SU-DHL-6 (cell line): ENCODE measurements at regions not wholly inside any gene's neighbourhood (a gene's known extent, or its start where the extent isn't known, plus 50 kb on each side); places are given as distances from the start of the nearest gene placed in this dataset.

ENCODE experiments used
- H2AFZ ChIP-seq: fragments of 200-600 bp; sonication (generic); 2 replicates; pipeline ENCODE4 v1.6.1; 2014; ENCODE audit warnings: low read depth, mild to moderate bottlenecking, moderate library complexity, mixed read lengths, antibody characterized with exemption, low read length; ENCODE audit not compliant: severe bottlenecking
- H3F3A ChIP-seq: fragments of 200-600 bp; shearing (Covaris generic); 2 replicates; pipeline ENCODE4 v1.6.0; 2016; ENCODE audit warnings: antibody characterized with exemption, mild to moderate bottlenecking; ENCODE audit not compliant: insufficient read depth
- H3K27ac ChIP-seq: fragments of 200-600 bp; sonication (generic); 2 replicates; pipeline ENCODE4 v1.5.1; 2016; ENCODE audit warnings: low read depth, mild to moderate bottlenecking, low read length, moderate library complexity, mixed read lengths
- H3K27me3 ChIP-seq: fragments of 200-600 bp; sonication (generic), shearing (Covaris generic); 2 replicates; pipeline ENCODE4 v1.6.0; 2014; ENCODE audit warnings: mild to moderate bottlenecking, low read length
- H3K36me3 ChIP-seq: fragments of 200-600 bp; sonication (generic); 2 replicates; pipeline ENCODE4 v1.6.1; 2014; ENCODE audit warnings: mild to moderate bottlenecking, low read length, mixed read lengths
- H3K4me2 ChIP-seq: fragments of 300-600, 200-600 bp; shearing (Covaris generic), sonication (generic); 2 replicates; pipeline ENCODE4 v1.6.0; 2014; ENCODE audit warnings: low read length, low read depth, mild to moderate bottlenecking; ENCODE audit not compliant: poor library complexity, severe bottlenecking
- H3K4me3 ChIP-seq: fragments of 200-600 bp; sonication (generic); 2 replicates; pipeline ENCODE4 v1.5.1; 2014; ENCODE audit warnings: antibody characterized with exemption, low read length, mild to moderate bottlenecking, mixed read lengths; ENCODE audit not compliant: insufficient read depth, poor library complexity, severe bottlenecking
- H3K79me2 ChIP-seq: fragments of 200-600 bp; sonication (generic); 2 replicates; pipeline ENCODE4 v1.6.1; 2014; ENCODE audit warnings: mild to moderate bottlenecking, low read length, moderate library complexity; ENCODE audit not compliant: insufficient read depth
- H3K9ac ChIP-seq: fragments of 200-600 bp; sonication (generic); 2 replicates; pipeline ENCODE4 v1.7.0; 2014; ENCODE audit warnings: mild to moderate bottlenecking, low read length
- H3K9me2 ChIP-seq: fragments of 200-600 bp; sonication (generic); replicated peaks from 2 replicates; pipeline ENCODE4 v1.6.1; 2014; ENCODE audit warnings: low read length; ENCODE audit not compliant: insufficient read depth
- H3K9me3 ChIP-seq: fragments of 200-600 bp; sonication (generic); 2 replicates; pipeline ENCODE4 v1.6.1; 2014; ENCODE audit warnings: low read length, mixed read lengths; ENCODE audit not compliant: insufficient read depth
- H4K20me1 ChIP-seq: fragments of 200-600 bp; sonication (generic); 2 replicates; pipeline ENCODE4 v1.6.1; 2014; ENCODE audit warnings: low read depth, mild to moderate bottlenecking, antibody characterized with exemption, low read length, moderate library complexity, mixed read lengths
- CTCF ChIP-seq: fragments of 200-600 bp; sonication (generic); IDR thresholded peaks from one replicate; pipeline ENCODE4 v1.5.1; 2017; ENCODE audit warnings: antibody characterized with exemption, mild to moderate bottlenecking, low read length, moderate library complexity; ENCODE audit not compliant: insufficient read depth, poor library complexity, severe bottlenecking
- EZH2phosphoT487 ChIP-seq: fragments of 200-600 bp; sonication (generic), shearing (Covaris generic); conservative IDR thresholded peaks from 2 replicates; pipeline ENCODE4 v1.6.1; 2018; ENCODE audit warnings: mild to moderate bottlenecking, antibody characterized with exemption, low read length, moderate library complexity, mixed read lengths

- H3K27ac ChIP-seq, result no peak overlapping the region
- H3K9ac ChIP-seq, result no peak overlapping the region
- no peak for TF ChIP-seq CTCF
- TF ChIP-seq EZH2phosphoT487, result no peak
- H3K4me2 ChIP-seq, result no peak overlapping the region
- no peaks in the 10 kb centered on the region for H3K36me3 ChIP-seq
- no peaks in the 10 kb centered on the region for H3F3A ChIP-seq
- no peaks in the 10 kb centered on the region for H3K9me3 ChIP-seq
- no peaks in the 10 kb centered on the region for H4K20me1 ChIP-seq
- H3K27me3 ChIP-seq, result no peaks in the 10 kb centered on the region
- no peak overlapping the region for H3K4me3 ChIP-seq
- H3K79me2 ChIP-seq, result no peaks in the 10 kb centered on the region
- H3K9me2 ChIP-seq, result no peaks in the 10 kb centered on the region
- H2AFZ ChIP-seq, result no peak overlapping the region
These were observed 100.0 kb downstream of the KLF5 start for GRCh38 chr13:73158851-73159250.

- no peak overlapping the region for H3K4me2 ChIP-seq
- H3K27ac ChIP-seq, result no peak overlapping the region
- H3K79me2 ChIP-seq, result no peaks in the 10 kb centered on the region
- H3K36me3 ChIP-seq, result no peaks in the 10 kb centered on the region
- H4K20me1 ChIP-seq, result no peaks in the 10 kb centered on the region
- no peaks in the 10 kb centered on the region for H3K9me3 ChIP-seq
- H2AFZ ChIP-seq, result no peak overlapping the region
- H3K9ac ChIP-seq, result no peak overlapping the region
- H3K4me3 ChIP-seq, result no peak overlapping the region
- no peaks in the 10 kb centered on the region for H3F3A ChIP-seq
- TF ChIP-seq CTCF, result no peak
- TF ChIP-seq EZH2phosphoT487, result no peak
- H3K27me3 ChIP-seq, result no peaks in the 10 kb centered on the region
- H3K9me2 ChIP-seq, result no peaks in the 10 kb centered on the region
These were observed 98.2 kb downstream of the KLF5 start for GRCh38 chr13:73157031-73157430.

GRCh38 chr13:73146707-73147106 is 87.9 kb downstream of the KLF5 start:
- Histone ChIP-seq H3K79me2 (no peaks in the 10 kb centered on the region), H3K27me3 (no peaks in the 10 kb centered on the region), H3K9me3 (no peaks in the 10 kb centered on the region), H3K27ac (no peak overlapping the region), H2AFZ (no peak overlapping the region), H3K36me3 (no peaks in the 10 kb centered on the region), H3K4me3 (no peak overlapping the region), H3K9ac (no peak overlapping the region), H3K4me2 (no peak overlapping the region), H3K9me2 (no peaks in the 10 kb centered on the region), H4K20me1 (no peaks in the 10 kb centered on the region), H3F3A (no peaks in the 10 kb centered on the region)
- TF ChIP-seq CTCF (no peak), EZH2phosphoT487 (no peak)

- H3K9ac ChIP-seq, result no peak overlapping the region
- no peak overlapping the region for H2AFZ ChIP-seq
- no peaks in the 10 kb centered on the region for H3K36me3 ChIP-seq
- no peaks in the 10 kb centered on the region for H3K9me2 ChIP-seq
- no peaks in the 10 kb centered on the region for H3K27me3 ChIP-seq
- H3K4me2 ChIP-seq, result no peak overlapping the region
- no peaks in the 10 kb centered on the region for H3K9me3 ChIP-seq
- H3K27ac ChIP-seq, result no peak overlapping the region
- H4K20me1 ChIP-seq, result no peaks in the 10 kb centered on the region
- no peaks in the 10 kb centered on the region for H3K79me2 ChIP-seq
- no peaks in the 10 kb centered on the region for H3F3A ChIP-seq
- TF ChIP-seq EZH2phosphoT487 (no peak), CTCF (no peak)
- H3K4me3 ChIP-seq, result no peak overlapping the region
These were observed 83.3 kb downstream of the KLF5 start for GRCh38 chr13:73142071-73142470.
